ENCODE measurements at regions not wholly inside any gene's neighbourhood (a gene's known extent, or its start where the extent isn't known, plus 50 kb on each side); places are given as distances from the start of the nearest gene placed in this dataset.

DNA sequence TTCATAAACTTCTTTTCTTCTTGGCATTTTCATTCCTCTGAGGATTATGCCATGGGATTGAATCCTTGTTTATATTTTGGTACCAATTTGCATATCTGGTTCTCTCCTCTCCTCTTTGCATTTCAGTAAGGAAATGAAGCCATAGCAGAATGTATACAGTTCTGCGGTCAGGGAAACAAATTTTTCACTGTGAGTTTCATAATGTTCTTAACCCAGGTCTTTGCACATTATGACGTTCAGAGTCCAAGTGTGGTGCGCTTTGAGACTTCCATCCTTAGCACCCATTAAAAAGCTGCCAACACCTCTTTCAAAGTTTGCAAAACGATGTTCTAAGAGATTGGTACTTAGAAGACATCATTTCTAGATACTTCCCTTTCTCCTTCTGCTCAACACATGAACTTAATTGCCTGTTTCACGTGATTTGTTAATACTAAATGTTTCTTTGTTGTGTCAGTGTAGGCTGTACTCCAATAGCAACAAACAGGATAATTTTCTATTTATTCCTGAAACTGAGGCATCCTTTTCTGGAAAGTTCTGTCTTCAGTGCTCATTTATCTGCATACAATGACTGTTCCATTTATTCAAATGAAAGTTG, 953.1 kb upstream of the NR2F2 start:
- H3K27me3 ChIP-seq, result no peaks in the 10 kb centered on the region
- no peak overlapping the region for H3K27ac ChIP-seq
- TF ChIP-seq, protein P1, sequence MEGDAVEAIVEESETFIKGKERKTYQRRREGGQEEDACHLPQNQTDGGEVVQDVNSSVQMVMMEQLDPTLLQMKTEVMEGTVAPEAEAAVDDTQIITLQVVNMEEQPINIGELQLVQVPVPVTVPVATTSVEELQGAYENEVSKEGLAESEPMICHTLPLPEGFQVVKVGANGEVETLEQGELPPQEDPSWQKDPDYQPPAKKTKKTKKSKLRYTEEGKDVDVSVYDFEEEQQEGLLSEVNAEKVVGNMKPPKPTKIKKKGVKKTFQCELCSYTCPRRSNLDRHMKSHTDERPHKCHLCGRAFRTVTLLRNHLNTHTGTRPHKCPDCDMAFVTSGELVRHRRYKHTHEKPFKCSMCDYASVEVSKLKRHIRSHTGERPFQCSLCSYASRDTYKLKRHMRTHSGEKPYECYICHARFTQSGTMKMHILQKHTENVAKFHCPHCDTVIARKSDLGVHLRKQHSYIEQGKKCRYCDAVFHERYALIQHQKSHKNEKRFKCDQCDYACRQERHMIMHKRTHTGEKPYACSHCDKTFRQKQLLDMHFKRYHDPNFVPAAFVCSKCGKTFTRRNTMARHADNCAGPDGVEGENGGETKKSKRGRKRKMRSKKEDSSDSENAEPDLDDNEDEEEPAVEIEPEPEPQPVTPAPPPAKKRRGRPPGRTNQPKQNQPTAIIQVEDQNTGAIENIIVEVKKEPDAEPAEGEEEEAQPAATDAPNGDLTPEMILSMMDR (IDR thresholded peaks at IDR 0.05), result no peak
- no peak for TF ChIP-seq POLR2A (IDR thresholded peaks at IDR 0.05)
- no peaks in the 10 kb centered on the region for H3K9me3 ChIP-seq
- no peak overlapping the region for H3K4me3 ChIP-seq
- ATAC-seq (no peak), DNase-seq (no peak)
- 72 to 74% methylated on average over 5 of the region's 5 CpGs for WGBS, 2 donors
- H3K4me1 ChIP-seq, result no peaks in the 10 kb centered on the region
- no peaks in the 10 kb centered on the region for H3K36me3 ChIP-seq (replicated peaks in 1 of 2; ENCODE audit: insufficient read depth in 1 of 2, low read depth in 2 of 2)
- intact Hi-C loops (cut with DNase I), result no loop called here

DNA sequence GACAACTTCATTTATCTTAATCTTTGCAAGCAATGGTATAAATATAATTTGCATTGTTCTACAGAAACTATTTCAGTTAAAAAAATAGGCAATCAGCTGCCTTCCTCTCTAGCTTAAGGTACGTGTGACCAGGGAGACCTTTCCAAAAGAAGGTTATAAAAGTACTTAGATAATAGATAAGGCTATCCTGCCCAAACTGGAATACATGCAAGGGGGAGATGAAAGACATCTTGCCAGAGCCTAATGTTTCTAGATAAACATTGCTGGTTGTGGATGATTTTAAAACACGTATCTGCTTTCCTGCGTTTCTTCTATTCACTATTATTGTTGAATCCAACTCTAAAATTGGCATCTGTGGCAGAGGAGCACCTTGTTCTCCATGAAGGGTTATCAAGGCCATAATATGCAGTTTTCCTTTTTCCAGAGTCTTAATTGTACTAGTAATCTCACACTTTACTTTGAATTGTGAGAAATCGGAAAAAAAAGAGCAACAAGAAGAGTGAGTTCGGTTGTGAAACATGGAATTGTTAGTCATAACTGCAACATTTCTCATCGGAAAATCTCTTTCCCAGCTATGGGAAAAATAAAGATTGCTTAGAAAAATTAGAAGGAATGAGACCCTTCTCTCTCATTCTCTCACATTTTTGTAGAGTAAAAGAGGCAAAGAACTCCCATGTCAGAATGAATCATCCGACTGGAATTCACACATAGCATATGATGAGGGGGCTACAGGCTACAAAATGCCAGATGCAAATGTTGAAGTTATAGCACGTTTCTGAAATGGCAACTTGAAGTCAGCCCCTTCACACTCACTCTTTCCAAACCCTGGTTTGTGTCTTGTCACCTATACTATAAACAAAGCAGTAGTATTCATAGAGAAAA, 936.1 kb upstream of the NR2F2 start:
- Histone ChIP-seq H3K9me3 (no peaks in the 10 kb centered on the region), H3K27ac (no peak overlapping the region), H3K4me3 (no peak overlapping the region), H3K27me3 (no peaks in the 10 kb centered on the region), H3K4me1 (no peaks in the 10 kb centered on the region), H3K36me3 (replicated peaks in 1 of 2; ENCODE audit: insufficient read depth in 1 of 2, low read depth in 2 of 2) (no peaks in the 10 kb centered on the region)
- 49 to 50% methylated on average over 8 of the region's 8 CpGs for WGBS, 2 donors
- DNase-seq (no peak), ATAC-seq (no peak)
- intact Hi-C loops (cut with DNase I), result no loop called here
- TF ChIP-seq, protein P1 (IDR thresholded peaks at IDR 0.05), result no peak
- no peak for TF ChIP-seq POLR2A (IDR thresholded peaks at IDR 0.05)

DNA sequence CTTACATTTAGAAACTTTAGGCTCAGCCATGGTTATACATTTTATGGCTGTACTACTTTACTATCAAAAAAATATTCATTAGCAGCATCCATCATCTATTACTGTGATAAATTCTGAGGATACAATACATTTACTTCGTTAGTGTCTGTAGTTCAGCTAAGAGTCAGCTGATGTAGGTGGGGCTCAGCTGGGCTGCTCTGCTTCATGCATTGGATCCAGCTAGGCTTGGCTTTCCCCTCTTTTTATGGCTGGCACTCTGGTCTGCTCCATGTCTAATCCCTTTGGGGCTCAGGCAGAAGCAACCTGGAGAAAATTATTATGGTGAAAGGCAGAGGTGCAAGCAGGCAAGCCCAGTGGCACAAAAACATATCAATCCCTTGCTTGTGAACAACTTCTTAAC, 930.1 kb upstream of the NR2F2 start:
- H3K4me1 ChIP-seq, result no peaks in the 10 kb centered on the region
- TF ChIP-seq, protein P1 (IDR thresholded peaks at IDR 0.05), result no peak
- no peak for TF ChIP-seq POLR2A (IDR thresholded peaks at IDR 0.05)
- no peaks in the 10 kb centered on the region for H3K9me3 ChIP-seq
- H3K27me3 ChIP-seq, result no peaks in the 10 kb centered on the region
- H3K4me3 ChIP-seq, result no peak overlapping the region
- intact Hi-C loops (cut with DNase I), result no loop called here
- no peaks in the 10 kb centered on the region for H3K36me3 ChIP-seq (replicated peaks in 1 of 2; ENCODE audit: insufficient read depth in 1 of 2, low read depth in 2 of 2)
- H3K27ac ChIP-seq, result no peak overlapping the region
- DNase-seq (no peak), ATAC-seq (no peak)
- WGBS, 2 donors, result 32 to 52% methylated on average over 1 of the region's 1 CpG

DNA sequence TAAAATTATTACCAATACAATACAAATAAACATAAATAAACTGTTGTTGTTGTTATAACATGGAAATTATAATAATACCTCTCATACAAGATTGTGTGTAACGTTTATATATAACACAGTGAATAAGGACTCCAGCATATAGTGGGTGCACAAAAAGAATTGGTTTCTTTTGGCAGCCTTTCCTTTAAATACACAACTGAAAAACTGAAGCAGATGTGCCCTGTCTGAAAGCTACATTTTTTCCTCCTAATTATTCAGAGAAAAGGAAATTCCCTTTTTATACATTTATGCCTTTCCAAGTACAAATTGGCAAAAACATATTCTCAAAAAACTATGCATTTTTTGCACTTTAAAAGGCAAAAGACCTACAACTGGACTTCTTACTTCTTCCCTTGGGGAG, 928.9 kb upstream of the NR2F2 start:
- WGBS, 2 donors, result 43 to 46% methylated on average over 1 of the region's 1 CpG
- no peak for DNase-seq

More for the DNA sequence above, 928.9 kb upstream of the NR2F2 start:
- no peak overlapping the region for H3K4me3 ChIP-seq
- H3K27me3 ChIP-seq, result no peaks in the 10 kb centered on the region
- no peak for ATAC-seq
- no peaks in the 10 kb centered on the region for H3K4me1 ChIP-seq
- H3K9me3 ChIP-seq, result no peaks in the 10 kb centered on the region
- no peak for TF ChIP-seq POLR2A (IDR thresholded peaks at IDR 0.05)
- TF ChIP-seq, protein P1 (IDR thresholded peaks at IDR 0.05), result no peak
- intact Hi-C loops (cut with DNase I), result no loop called here
- H3K36me3 ChIP-seq (replicated peaks in 1 of 2; ENCODE audit: insufficient read depth in 1 of 2, low read depth in 2 of 2), result no peaks in the 10 kb centered on the region
- no peak overlapping the region for H3K27ac ChIP-seq

Data from body of pancreas (tissue), 4 donors.